ENCODE measurements at regions not wholly inside any gene's neighbourhood (a gene's known extent, or its start where the extent isn't known, plus 50 kb on each side); places are given as distances from the start of the nearest gene placed in this dataset.

DNA sequence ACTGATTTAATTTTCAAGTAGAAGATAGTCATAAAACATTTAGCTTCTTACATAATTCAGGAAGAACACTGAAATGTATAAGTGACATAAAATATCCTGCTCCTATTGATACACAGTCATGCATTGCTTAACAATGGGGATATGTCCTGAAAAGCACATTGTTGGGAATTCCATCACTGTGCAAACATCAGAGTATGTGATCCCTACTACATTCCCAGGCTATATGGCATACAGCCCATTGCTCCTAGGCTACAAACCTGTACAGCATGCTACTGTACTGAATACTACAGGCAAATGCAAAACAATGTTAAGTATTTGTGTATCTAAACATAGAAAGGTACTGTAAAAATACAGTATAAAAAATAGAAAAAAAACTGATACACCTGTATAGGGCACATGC is 723.9 kb upstream of the ARGLU1 start:
- H3K9me2 ChIP-seq (ENCODE audit: insufficient read depth, low read length): no peaks in the 10 kb centered on the region
- H3K4me2 ChIP-seq (ENCODE audit: low read length): no peak overlapping the region

DNA sequence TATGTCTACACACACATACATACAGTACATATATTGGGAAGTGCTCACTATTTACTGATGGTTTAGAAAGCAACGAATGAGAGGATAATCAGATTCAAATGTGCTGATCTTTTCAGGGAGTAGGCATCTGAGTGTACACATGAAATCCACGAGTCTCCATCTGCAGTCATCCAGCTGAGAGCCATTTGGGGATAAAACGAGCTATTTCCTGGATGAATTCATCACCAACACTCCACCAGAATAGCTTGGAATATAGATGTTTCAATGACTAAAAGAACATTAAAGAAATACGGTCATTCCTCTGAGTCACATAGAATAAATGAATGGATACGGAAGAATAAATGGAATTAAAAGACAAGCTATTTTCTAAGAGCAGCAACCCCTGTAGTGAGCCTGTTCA is 721.6 kb upstream of the ARGLU1 start:
- no peaks in the 10 kb centered on the region for H3K9me3 ChIP-seq (ENCODE audit: low read length)
- no peak overlapping the region for H2AFZ ChIP-seq (ENCODE audit: low read depth, low read length)
- H3F3A ChIP-seq (ENCODE audit: insufficient read depth, low read length, poor library complexity, severe bottlenecking): no peaks in the 10 kb centered on the region
- no peak overlapping the region for H3K4me2 ChIP-seq (ENCODE audit: low read length)
- no peaks in the 10 kb centered on the region for H4K20me1 ChIP-seq (ENCODE audit: insufficient read depth)
- H3K27ac ChIP-seq (ENCODE audit: low read length): no peak overlapping the region
- TF ChIP-seq, protein P1, sequence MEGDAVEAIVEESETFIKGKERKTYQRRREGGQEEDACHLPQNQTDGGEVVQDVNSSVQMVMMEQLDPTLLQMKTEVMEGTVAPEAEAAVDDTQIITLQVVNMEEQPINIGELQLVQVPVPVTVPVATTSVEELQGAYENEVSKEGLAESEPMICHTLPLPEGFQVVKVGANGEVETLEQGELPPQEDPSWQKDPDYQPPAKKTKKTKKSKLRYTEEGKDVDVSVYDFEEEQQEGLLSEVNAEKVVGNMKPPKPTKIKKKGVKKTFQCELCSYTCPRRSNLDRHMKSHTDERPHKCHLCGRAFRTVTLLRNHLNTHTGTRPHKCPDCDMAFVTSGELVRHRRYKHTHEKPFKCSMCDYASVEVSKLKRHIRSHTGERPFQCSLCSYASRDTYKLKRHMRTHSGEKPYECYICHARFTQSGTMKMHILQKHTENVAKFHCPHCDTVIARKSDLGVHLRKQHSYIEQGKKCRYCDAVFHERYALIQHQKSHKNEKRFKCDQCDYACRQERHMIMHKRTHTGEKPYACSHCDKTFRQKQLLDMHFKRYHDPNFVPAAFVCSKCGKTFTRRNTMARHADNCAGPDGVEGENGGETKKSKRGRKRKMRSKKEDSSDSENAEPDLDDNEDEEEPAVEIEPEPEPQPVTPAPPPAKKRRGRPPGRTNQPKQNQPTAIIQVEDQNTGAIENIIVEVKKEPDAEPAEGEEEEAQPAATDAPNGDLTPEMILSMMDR (IDR thresholded peaks at IDR 0.05; ENCODE audit: poor library complexity, severe bottlenecking): no peak
- TF ChIP-seq POLR2AphosphoS5 (IDR thresholded peaks at IDR 0.05) (no peak), SMC3 (conservative IDR thresholded peaks at IDR 0.05; ENCODE audit: poor library complexity) (no peak), MXI1 (conservative IDR thresholded peaks at IDR 0.05; ENCODE audit: poor library complexity, severe bottlenecking) (no peak), TAF1 (IDR thresholded peaks at IDR 0.05; ENCODE audit: low read depth) (no peak), EZH2 (IDR thresholded peaks at IDR 0.05; ENCODE audit: borderline replicate concordance, insufficient read depth, low read length, poor library complexity, severe bottlenecking) (no peak), EP300 (conservative IDR thresholded peaks at IDR 0.05; ENCODE audit: poor library complexity, severe bottlenecking) (no peak), RAD21 (conservative IDR thresholded peaks at IDR 0.05) (no peak)
- TF ChIP-seq, protein P2, sequence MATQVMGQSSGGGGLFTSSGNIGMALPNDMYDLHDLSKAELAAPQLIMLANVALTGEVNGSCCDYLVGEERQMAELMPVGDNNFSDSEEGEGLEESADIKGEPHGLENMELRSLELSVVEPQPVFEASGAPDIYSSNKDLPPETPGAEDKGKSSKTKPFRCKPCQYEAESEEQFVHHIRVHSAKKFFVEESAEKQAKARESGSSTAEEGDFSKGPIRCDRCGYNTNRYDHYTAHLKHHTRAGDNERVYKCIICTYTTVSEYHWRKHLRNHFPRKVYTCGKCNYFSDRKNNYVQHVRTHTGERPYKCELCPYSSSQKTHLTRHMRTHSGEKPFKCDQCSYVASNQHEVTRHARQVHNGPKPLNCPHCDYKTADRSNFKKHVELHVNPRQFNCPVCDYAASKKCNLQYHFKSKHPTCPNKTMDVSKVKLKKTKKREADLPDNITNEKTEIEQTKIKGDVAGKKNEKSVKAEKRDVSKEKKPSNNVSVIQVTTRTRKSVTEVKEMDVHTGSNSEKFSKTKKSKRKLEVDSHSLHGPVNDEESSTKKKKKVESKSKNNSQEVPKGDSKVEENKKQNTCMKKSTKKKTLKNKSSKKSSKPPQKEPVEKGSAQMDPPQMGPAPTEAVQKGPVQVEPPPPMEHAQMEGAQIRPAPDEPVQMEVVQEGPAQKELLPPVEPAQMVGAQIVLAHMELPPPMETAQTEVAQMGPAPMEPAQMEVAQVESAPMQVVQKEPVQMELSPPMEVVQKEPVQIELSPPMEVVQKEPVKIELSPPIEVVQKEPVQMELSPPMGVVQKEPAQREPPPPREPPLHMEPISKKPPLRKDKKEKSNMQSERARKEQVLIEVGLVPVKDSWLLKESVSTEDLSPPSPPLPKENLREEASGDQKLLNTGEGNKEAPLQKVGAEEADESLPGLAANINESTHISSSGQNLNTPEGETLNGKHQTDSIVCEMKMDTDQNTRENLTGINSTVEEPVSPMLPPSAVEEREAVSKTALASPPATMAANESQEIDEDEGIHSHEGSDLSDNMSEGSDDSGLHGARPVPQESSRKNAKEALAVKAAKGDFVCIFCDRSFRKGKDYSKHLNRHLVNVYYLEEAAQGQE (IDR thresholded peaks at IDR 0.05; ENCODE audit: borderline replicate concordance): no peak
- no peaks in the 10 kb centered on the region for H3K27me3 ChIP-seq (ENCODE audit: insufficient read depth, low read depth, low read length)
- no peaks in the 10 kb centered on the region for H3K36me3 ChIP-seq (ENCODE audit: insufficient read depth, low read length)
- H3K4me3 ChIP-seq (ENCODE audit: low read length): no peak overlapping the region
- no peaks in the 10 kb centered on the region for H3K79me2 ChIP-seq (replicated peaks; ENCODE audit: insufficient read depth, low read length)
- no peak overlapping the region for H3K9ac ChIP-seq (ENCODE audit: low read length)
- H3K9me2 ChIP-seq (ENCODE audit: insufficient read depth, low read length): no peaks in the 10 kb centered on the region

More for the DNA sequence above, 723.9 kb upstream of the ARGLU1 start:
- H3F3A ChIP-seq (ENCODE audit: insufficient read depth, low read length, poor library complexity, severe bottlenecking): no peaks in the 10 kb centered on the region
- no peak overlapping the region for H3K4me3 ChIP-seq (ENCODE audit: low read length)
- H2AFZ ChIP-seq (ENCODE audit: low read depth, low read length): no peak overlapping the region
- no peaks in the 10 kb centered on the region for H3K27me3 ChIP-seq (ENCODE audit: insufficient read depth, low read depth, low read length)
- no peak overlapping the region for H3K9ac ChIP-seq (ENCODE audit: low read length)
- no peaks in the 10 kb centered on the region for H4K20me1 ChIP-seq (ENCODE audit: insufficient read depth)
- no peak for TF ChIP-seq SMC3 (conservative IDR thresholded peaks at IDR 0.05; ENCODE audit: poor library complexity)
- H3K9me3 ChIP-seq (ENCODE audit: low read length): no peaks in the 10 kb centered on the region
- H3K36me3 ChIP-seq (ENCODE audit: insufficient read depth, low read length): no peaks in the 10 kb centered on the region
- no peak overlapping the region for H3K27ac ChIP-seq (ENCODE audit: low read length)
- no peaks in the 10 kb centered on the region for H3K79me2 ChIP-seq (replicated peaks; ENCODE audit: insufficient read depth, low read length)

DNA sequence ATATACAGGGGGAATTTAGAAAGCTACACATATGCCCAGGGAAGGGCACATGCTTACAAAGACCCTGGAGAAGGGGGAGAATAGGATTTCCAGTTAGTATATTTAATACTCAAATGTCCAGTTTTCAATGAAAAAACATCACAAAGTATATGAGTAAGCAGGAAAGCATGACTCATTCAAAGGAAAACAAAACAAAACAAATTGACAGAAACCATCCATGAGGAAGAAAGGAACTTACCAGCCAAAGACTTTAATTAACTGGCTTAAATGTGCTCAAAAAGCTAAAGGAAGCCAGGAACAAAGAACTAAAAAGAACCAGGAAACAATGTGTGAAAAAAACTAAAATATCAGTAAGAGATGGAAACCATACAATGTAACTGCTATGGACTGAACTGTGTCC is 716.2 kb upstream of the ARGLU1 start:
- H3K9ac ChIP-seq (ENCODE audit: low read length): no peak overlapping the region
- H3K9me3 ChIP-seq (ENCODE audit: low read length): no peaks in the 10 kb centered on the region
- no peak overlapping the region for H3K27ac ChIP-seq (ENCODE audit: low read length)
- H3K4me2 ChIP-seq (ENCODE audit: low read length): no peak overlapping the region
- no peaks in the 10 kb centered on the region for H3K79me2 ChIP-seq (replicated peaks; ENCODE audit: insufficient read depth, low read length)
- H3K4me3 ChIP-seq (ENCODE audit: low read length): no peak overlapping the region
- TF ChIP-seq POLR2AphosphoS5 (IDR thresholded peaks at IDR 0.05): no peak
- TF ChIP-seq, protein P1 (IDR thresholded peaks at IDR 0.05; ENCODE audit: poor library complexity, severe bottlenecking): no peak
- no peak for TF ChIP-seq MXI1 (conservative IDR thresholded peaks at IDR 0.05; ENCODE audit: poor library complexity, severe bottlenecking)
- no peak for TF ChIP-seq EZH2 (IDR thresholded peaks at IDR 0.05; ENCODE audit: borderline replicate concordance, insufficient read depth, low read length, poor library complexity, severe bottlenecking)
- no peak for TF ChIP-seq RAD21 (conservative IDR thresholded peaks at IDR 0.05)
- no peak for TF ChIP-seq SMC3 (conservative IDR thresholded peaks at IDR 0.05; ENCODE audit: poor library complexity)
- no peak for TF ChIP-seq EP300 (conservative IDR thresholded peaks at IDR 0.05; ENCODE audit: poor library complexity, severe bottlenecking)
- TF ChIP-seq, protein P2 (IDR thresholded peaks at IDR 0.05; ENCODE audit: borderline replicate concordance): no peak
- TF ChIP-seq TAF1 (IDR thresholded peaks at IDR 0.05; ENCODE audit: low read depth): no peak
- H3F3A ChIP-seq (ENCODE audit: insufficient read depth, low read length, poor library complexity, severe bottlenecking): no peaks in the 10 kb centered on the region
- no peak overlapping the region for H2AFZ ChIP-seq (ENCODE audit: low read depth, low read length)
- H3K27me3 ChIP-seq (ENCODE audit: insufficient read depth, low read depth, low read length): no peaks in the 10 kb centered on the region
- H4K20me1 ChIP-seq (ENCODE audit: insufficient read depth): no peaks in the 10 kb centered on the region
- H3K9me2 ChIP-seq (ENCODE audit: insufficient read depth, low read length): no peaks in the 10 kb centered on the region
- H3K36me3 ChIP-seq (ENCODE audit: insufficient read depth, low read length): no peaks in the 10 kb centered on the region

Measured in neural cell (in vitro differentiated cells).